NCI-H146 (cell line): ENCODE measurements at regions not wholly inside any gene's neighbourhood (a gene's known extent, or its start where the extent isn't known, plus 50 kb on each side); places are given as distances from the start of the nearest gene placed in this dataset.
A peak's percentile ranks its signal among the peaks of the same experiment; 100 is the strongest.

Experiments used
- DNase-seq: peaks from one replicate; lab custom pipeline; 2025; lab: John Stamatoyannopoulos, UW

DNA sequence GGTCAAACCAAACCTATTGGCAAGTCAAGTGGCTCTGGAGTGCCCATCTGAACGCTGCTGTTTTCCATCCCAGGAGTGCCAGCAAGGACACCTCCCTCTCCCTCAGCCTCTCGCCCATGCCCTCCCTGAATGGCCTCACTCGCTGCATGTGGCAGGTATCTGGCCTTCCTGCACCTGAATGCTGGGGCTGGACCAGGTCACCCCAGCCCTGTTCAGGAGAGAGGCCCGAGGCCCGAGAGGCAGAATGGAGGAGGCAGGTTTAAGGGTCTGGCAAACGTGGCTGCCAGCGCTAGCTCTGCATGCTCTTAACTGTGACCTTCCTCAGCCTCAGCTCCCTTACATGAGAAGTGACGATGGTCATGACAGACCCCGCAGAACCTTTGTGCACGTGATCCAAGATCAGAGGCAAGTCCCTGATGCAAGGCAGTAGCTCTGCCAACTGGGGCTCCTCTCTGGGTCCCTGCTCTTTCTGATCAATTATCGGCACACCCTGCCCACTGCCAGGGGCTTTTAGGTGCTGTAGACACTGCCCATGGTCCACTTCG lies 295.7 kb upstream of the ZMIZ1 start:
- no peak for DNase-seq

DNA sequence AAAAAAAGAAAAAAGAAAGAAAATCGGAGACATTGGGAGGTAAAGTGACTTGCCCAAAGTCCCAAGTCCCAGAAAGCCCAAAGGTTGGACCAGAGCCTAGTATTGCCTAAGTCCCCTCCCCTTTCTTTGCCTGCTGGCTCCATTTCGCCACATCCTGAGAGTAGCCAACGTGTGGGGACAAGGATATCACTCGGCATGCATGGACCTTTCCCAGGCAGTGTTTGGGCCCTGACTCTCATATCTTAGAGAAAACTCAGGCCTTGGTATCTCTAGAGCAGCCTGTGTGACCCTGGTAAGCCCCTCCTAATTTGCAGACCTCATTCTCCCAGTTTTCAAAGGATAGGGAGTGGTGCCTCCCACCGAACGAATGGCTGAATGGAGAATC lies 294.2 kb upstream of the ZMIZ1 start:
- no peak for DNase-seq

DNA sequence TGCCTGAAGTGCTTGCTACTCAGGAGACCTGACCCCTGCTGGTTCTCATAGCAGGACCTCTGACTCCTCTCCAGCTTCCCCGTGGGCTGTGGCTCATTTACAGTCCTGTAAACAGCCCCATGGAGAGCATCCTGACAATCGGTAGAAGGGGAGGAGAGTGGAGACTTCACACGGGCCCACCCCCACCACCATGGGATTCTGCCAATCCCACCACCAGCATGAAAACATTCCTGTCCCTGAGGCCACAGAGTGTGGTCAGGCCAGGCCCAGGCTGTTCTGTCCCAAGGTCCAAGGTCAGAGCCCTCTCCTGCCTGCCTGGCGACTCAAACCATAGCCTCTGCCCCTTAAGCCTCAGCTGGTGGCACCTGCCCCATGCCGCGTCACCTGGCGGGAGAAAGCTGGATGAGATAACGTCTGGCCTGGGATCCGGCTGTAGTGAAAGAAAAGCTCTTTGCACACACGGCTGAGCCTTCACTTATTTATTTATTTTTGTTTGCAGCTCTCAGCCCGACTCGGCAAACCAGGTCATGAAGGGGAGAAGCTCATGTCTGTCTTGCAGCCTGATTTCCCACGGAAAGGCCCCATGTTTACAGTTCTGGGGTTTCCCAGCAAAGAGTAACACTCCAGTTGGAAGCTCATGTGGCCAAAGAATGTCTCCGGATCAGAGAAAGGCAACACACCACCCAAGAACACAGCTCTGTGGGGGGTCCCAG lies 293.6 kb upstream of the ZMIZ1 start:
- peak; percentile 96 for DNase-seq

DNA sequence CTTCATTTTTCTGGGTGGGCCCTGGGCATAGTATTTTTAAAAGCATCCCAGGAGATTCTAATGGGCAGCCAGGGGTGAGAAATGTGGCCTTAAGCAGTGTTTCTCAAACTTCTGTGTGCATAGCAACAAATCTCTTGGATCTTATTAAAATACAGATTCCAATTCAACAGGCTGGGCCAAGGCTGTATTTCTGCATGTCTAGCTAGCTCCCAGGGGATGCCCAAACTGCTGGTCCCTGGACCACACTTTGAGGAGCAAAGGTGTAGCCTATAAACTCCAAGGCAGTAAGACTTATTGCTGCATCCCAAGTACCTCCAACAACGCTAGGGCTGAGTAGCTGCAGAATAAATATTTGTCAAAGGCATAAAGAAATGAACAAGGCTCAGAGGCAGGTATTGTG lies 292.9 kb upstream of the ZMIZ1 start:
- DNase-seq, result no peak

DNA sequence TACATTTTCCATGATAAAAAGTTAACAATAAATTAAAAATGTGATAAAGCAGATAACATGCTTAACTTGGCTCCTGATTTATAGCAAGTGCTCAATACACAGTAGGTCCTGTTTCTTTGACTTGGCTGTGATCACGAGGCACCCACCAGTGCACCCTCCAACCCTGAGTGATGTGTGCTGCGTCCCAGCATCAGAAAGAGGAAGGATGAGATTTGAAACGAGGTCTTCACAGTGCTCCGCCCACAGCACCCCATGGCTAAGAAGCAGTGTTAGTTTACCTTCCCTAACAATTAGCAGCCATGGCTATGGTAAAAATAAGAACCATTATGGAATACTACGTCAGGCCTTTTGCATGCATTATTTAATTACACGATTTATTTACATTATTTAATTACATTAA lies 292.0 kb upstream of the ZMIZ1 start:
- no peak for DNase-seq

DNA sequence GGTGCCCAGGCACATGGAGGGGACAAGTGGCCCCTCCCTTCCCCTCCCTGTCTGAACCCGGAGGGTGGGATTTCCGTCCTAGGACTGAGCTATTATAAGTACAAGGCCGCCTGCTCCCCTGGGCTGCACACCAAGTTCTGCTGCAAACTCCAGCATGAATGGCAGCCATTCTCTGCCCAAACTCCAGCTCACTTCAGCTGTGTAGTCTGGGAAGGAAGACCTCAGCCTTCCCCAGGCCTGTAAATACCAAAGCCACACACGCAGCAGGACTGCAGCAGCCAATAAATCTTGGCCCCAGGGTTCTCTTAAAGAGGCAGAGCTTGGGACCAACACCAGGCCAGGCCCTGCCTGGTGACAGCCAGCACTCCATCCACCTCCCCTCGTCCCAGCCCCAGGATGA lies 291.3 kb upstream of the ZMIZ1 start:
- no peak for DNase-seq

DNA sequence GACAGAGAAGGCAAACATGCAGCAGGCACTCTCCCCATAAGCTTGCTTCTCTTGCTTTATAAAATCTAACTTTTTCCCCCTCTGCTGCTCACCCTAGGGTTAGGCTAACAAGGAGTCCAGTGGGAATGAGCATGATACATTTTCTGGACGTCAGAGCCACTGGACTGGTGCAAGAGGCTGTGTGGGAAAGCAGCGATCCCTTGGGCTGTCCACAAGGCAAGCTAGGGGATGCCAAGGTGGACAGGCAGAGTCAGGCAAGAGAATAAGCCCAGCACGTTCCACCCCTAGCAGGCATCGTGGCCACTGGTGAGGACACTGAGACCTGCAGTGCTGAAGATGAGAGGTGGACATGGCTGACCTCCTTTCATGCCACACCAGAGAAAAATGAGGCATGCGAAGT lies 290.9 kb upstream of the ZMIZ1 start:
- no peak for DNase-seq

DNA sequence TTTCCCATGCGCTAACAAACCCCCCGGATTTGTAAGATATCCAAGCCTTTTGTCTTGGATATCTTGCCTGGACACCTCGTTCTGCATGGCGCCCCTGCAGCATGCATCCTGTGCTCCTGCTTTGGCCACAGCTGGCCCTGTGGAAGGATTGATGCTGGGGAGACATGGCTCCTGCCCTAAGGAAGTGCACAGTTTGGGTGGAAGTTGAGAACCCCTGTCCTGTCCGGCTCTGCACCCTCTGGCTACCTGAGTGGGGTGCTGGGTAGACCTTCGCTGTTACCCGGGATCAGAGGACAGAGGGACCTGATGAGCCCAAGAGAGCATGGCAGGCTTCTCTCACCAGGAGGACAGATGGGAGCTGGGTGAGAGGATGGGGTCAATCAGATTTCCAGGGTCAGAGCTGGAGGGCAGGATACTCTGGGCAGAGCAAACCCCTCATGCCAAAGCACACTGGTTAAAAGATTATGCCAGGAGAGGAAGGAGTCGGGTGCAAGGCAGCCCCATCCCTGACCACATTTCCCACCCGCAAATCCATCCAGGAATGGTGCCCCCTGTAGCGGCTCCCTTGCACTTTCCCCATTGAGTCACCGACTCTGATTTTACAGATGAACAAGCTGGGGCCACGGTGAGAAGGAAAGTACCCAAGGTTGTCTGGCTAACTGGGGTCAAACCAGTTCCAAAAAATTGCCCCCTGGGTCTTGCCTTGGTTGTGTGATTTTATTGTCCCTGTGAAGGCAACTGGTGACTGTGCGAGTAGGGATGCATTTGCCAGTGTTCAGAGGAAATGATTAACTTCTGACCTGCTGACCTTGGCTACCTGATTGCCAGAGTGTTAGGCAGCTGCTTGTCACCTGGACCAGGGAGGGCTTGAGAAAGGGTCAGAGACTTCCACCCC lies 290.1 kb upstream of the ZMIZ1 start:
- DNase-seq, result peak; percentile 18

DNA sequence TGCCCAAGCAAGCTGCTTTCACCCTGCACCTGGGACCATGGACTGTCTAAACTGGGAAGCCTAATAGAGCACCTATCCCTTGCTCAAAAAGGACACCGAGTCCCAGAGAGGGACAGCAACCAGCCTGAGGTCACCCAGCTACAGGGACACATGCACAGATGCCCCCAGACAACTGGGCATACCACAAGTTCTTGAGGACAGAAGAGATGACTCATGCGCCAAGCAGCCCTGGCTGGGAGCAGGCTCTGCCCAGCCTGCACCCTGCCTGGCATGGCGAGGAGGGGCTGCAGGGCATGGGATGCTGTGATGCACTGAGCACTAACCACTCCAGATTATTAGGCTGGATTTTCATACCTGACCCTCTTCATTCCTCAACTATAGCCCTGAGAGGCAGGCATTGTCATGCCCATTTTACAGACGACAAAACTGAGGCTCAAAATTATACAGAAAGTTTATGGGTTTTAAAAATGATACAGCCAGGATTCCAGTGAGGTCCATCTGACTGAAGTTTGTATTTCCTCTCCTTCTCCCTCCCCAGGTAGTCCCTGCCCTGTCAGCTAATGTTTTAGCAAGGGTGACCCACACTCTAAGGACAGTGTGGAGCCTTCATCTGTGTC lies 289.3 kb upstream of the ZMIZ1 start:
- DNase-seq, result no peak

DNA sequence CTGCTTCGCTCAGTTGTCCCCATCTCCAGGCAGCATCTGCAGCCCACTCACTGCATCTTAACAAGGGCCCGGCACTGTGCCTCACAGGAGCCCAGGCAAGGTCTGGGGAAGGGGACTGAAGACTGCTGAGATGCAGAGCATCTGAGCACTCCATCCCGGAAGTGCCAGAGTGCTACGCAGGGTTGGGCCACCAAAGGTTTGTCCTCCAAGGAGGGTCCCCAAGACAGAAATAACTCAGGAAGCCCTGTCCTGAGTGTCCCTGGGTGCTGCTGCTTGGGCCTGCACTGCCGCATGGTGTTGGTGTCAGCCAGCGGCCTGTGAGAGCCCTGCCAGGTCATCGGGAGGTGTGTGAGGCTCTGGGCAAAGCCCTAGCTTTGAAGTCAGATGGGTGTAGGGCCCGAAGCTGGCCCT lies 288.2 kb upstream of the ZMIZ1 start:
- DNase-seq, result no peak

DNA sequence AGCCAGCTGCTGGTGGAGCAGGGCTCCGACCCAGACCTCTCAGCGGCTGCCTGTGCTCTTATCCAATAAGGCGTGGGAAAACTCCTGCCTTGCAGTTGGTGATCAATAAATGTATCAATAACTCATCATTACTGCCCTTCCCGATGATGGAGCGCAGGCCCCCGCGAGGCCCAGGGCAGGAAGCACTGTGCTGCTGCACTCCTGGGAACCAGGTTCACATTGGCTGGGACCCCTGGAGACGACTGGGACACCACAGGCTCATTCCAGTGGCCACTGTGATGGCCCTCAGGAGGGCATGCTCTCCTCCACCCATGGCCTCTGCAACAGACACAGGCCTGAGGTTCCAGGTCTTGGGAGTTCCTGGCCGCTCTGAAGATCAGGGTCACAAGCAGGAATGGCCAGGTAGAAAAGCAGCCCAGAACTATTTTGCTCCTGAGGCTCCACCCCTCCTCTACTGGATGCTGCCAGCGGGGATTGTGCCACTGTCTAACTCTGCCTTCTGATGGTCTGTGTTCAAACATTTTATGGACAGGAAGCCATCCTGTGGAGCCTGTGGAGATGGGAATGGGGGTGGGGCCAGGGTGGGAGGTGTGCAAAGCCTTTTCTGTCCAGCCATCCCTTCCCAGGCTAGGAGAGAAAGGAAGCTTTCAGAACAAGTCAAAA lies 287.4 kb upstream of the ZMIZ1 start:
- peak; percentile 17 for DNase-seq

DNA sequence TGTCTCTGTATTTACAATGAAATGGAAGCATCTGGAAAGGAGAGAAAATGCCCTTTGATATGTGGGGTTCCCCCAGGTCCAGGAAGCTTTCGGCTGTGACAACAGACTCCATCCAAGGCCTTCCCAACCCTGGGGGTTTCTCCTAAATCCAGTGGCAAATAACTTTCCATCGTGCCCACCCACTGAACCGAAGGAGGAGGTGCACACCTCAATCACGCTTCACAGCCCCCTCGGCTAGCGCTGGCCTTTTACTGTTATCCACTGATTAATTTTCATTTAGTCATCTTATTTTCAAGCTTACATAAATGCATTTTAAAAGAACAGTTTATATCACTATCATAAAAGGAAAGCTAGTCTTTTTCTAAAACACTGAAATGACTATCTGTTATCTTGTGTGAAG lies 286.8 kb upstream of the ZMIZ1 start:
- DNase-seq, result no peak

DNA sequence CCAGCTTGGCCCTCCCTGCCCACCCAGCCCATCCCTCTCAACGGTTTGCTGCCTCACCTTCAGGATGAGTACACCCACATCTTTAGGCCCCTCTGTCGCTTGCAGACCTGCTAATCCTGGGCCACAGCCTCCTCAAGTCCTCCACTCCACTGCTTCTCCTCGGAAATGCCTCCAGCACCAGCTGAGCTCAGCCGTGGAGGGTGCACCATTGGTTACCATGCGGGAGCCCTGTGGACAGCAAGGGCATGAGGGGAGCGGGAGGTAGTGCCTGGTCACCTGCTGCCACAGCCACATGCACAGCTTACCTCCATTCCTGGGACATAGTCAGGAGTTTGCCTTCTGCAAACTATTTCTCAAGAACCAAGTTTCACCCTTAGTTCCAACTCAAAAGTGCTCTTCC lies 286.3 kb upstream of the ZMIZ1 start:
- no peak for DNase-seq

DNA sequence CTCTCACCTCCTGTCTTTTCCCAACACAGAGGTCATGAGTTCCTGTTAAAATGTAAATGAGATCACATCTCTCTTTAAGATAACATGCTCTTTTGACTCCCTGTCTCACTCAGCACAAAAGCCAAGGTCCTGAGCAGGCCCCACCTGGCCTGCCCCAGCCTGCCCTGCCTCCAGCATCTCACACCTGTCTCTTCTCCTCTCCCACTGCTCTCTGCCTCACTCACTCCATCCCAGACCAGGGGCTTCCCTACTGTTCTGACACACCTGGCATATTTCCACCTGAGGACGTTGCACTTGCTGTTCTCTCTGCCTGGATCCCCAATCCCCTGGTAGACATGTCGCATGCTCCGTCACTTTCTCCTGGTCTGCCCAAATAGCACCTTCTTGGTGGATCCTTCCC lies 285.0 kb upstream of the ZMIZ1 start:
- DNase-seq, result peak; percentile 53

DNA sequence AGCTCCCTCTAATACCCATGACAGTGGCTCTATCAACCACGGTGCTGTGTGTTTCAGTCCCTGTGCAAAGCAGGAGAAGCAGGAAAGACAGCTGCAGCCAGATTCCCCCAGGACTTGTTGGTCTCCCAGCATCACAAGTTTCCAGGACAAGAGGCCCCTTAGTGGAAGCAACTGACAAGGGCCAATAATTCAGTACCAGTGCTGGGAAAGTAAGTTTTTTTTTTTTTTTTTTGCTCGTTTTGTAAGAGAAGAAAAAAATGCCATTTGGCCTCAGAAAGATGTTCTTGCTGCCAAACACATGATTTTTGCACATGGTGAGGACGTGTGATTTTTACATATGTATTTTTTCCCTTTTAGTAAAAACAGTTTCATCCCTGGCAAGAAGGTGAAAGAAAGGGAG lies 284.2 kb upstream of the ZMIZ1 start:
- DNase-seq, result no peak

DNA sequence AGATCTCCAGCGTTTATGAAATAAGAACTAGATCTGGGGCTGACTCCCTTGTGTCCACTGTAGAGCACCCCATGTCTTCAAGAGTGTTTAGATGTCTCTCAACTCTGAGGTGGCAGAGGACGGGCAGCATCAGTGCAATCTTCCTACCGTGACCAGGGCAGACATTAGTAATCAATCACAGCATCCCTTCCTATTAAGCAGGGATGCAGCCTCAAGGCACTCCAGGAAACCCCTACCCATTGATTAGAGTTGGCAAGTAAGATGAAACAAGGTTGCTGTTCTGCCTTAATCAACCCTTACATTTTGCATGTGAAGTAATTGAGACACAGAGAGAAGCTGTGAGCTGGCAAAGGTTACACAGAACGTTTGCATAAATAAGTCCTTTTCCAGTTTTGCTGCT lies 283.7 kb upstream of the ZMIZ1 start:
- DNase-seq, result no peak

DNA sequence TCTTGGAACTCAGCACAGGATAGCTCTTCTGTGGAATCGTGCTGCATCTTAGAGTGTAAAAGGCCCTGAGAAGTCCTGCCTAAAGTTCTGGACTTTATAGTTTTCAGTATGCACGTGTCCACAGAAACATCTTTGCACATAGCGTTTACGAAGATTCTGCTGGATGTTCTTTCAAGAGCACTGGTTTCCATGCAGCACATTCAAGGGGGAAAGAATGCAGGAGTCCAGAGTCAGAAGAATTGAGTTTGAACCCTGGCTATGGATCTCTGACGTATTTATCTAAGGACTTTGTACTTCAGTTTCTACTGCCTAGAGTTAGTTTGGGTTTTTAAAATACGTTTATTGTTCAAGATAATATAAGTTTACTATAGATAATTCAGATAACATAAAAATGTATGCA lies 282.8 kb upstream of the ZMIZ1 start:
- DNase-seq, result no peak

DNA sequence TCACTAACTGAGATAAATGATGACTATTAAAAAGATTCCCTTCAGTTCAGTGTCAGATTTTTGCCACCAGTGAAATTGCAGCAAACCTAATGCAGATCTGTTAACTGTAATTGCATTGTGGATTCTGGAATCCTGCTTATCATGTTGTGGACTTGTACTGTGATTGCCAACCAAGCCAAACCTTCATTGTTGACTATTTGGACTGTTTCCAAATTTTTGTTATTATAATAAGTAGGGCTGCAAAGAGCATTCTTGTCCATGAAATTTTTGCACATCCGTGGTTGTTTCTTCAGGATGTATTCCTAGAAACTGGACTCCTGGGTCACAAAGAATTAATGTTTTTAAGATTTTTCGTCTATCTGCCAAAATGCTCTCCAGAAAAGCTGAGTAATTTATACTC lies 281.6 kb upstream of the ZMIZ1 start:
- no peak for DNase-seq

DNA sequence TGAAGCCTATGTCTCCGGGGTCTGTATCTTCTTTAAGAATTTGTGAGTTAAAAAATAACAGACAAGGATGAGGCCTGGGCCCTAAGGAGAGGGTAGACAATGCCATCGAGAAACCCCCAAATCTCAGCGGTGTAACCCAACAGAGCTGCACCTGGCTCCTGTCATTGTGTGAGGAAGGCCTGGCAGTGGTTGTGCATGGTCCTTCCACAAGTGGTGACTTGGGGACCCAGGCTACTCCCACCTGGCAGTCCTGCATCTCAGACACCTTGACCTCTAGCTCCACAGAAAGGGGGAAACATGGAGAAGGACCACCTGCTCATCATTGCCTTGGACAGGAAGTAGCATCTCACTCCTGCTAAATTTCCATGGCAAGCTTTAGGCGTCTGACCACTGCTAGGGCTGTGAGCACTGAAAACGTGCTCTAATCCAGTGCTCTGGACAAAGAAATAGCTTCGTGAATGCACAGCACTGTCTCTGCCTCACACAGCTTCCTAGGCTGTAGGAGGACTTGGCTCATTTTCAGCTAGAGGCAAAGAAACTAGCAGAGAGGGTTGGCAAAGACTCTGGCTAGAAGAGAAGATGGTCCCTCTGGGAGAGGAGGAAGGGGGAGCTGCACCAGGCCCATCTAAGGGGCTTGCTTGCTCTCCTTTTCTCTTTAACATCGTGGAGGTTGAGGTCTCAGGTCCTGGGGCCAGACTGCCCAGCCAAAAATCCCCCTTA lies 273.9 kb upstream of the ZMIZ1 start:
- DNase-seq, result no peak

DNA sequence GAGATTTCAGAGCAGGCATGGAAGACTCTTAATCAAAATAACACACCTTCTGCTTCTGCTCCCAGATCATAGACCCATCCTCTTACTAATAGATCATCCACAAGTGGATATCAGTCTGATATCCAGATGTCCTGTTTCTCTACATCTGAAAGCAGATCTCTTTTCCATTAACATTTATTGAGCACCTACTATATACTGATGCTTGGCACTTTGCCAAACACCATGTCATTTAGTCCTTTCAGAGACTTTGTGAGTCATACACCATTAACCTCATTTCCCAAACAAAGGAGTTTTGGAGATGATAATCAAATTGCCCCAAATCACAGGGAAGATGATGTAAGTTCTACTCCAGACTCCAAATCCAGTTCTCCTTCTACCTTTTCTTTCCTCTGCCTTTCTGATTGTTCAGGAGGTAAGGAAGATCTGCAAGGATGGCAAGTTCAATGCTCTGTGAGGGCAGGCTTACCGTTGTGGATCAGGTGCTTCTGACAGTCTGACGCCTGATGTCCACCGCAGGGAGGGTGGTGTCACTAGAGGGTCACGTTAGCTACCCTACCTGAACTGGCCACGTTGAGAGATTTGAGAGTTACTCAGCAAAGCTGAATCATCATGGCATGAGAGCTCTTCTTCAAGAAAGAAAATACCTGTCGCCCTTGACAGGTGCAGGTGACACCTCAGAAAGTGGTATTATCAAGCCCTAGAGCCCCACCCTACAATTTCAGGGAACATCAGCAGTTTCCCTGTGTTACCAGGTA lies 269.6 kb upstream of the ZMIZ1 start:
- DNase-seq, result no peak

DNA sequence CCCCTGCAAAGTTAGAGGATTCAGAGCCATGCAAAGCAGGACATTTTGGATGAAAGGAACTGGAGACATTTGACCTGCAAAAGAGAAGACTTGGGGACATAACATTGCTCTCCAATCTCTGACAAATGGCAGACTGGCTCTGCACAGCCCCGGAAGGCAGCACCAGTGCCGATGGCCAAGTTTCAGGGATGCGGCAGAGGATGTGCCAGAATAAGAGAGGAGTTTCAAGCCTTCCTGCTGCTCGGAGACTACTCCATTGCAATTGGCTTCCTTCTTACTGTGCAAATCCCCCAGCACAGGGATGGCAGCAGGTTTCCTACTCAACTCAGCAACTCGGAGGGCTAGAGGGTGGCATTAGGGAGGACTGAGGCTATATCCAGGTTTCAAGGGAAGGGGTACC lies 268.8 kb upstream of the ZMIZ1 start:
- no peak for DNase-seq
